ENCODE measurements at regions not wholly inside any gene's neighbourhood (a gene's known extent, or its start where the extent isn't known, plus 50 kb on each side); places are given as distances from the start of the nearest gene placed in this dataset.

GRCh38 chr2:12847694-12848575, 131.2 kb downstream of the TRIB2 start:
- TF ChIP-seq POLR2AphosphoS5 (IDR thresholded peaks at IDR 0.05) = no peak
- no peak for TF ChIP-seq CTCF (IDR thresholded peaks at IDR 0.05)
- TF ChIP-seq POLR2A (IDR thresholded peaks at IDR 0.05; ENCODE audit: low read depth) = no peak
